GM13976 (cell line): ENCODE measurements at regions not wholly inside any gene's neighbourhood (a gene's known extent, or its start where the extent isn't known, plus 50 kb on each side); places are given as distances from the start of the nearest gene placed in this dataset.

Experiments
- DNase-seq: peaks from one replicate; pipeline ENCODE4 v3.0.0; 2012; ENCODE audit warnings: low spot score
- CTCF ChIP-seq: IDR thresholded peaks from 2 replicates; pipeline ENCODE4 v1.5.1; 2012; ENCODE audit warnings: borderline replicate concordance, mild to moderate bottlenecking; ENCODE audit not compliant: insufficient read depth; ENCODE audit errors: extremely low read depth, missing control alignments, control extremely low read depth
- in situ Hi-C: fragments of 300-500 bp; cut with MboI; formaldehyde crosslinking; loops from one replicate; pipeline ENCODE4 v1.12.0; 2022; ENCODE audit warnings: low sequenced_read_pairs, mixed read lengths, inconsistent platforms; ENCODE audit not compliant: unreplicated experiment

- no peak for TF ChIP-seq CTCF
- DNase-seq: no peak
- in situ Hi-C loops: no loop called here
Observed at GRCh38 chr22:46040471-46041465, 63.8 kb upstream of the WNT7B start.

- no peak for TF ChIP-seq CTCF
- DNase-seq: no peak
- in situ Hi-C loops: no loop called here
Observed at GRCh38 chr22:46041642-46042041, 64.7 kb upstream of the WNT7B start.

- DNase-seq: no peak
- in situ Hi-C loops: no loop called here
- TF ChIP-seq CTCF: no peak
Observed at GRCh38 chr22:46042786-46043185, 65.8 kb upstream of the WNT7B start.

GRCh38 chr22:46043339-46043738 lies 66.4 kb upstream of the WNT7B start:
- in situ Hi-C loops: no loop called here
- no peak for TF ChIP-seq CTCF
- no peak for DNase-seq

GRCh38 chr22:46043816-46044620 lies 67.1 kb upstream of the WNT7B start:
- DNase-seq: no peak
- TF ChIP-seq CTCF: no peak
- in situ Hi-C loops: no loop called here

- in situ Hi-C loops: no loop called here
- no peak for TF ChIP-seq CTCF
- no peak for DNase-seq
Observed at GRCh38 chr22:46044621-46045458, 67.9 kb upstream of the WNT7B start.
